ENCODE measurements at regions not wholly inside any gene's neighbourhood (a gene's known extent, or its start where the extent isn't known, plus 50 kb on each side); places are given as distances from the start of the nearest gene placed in this dataset.

DNA sequence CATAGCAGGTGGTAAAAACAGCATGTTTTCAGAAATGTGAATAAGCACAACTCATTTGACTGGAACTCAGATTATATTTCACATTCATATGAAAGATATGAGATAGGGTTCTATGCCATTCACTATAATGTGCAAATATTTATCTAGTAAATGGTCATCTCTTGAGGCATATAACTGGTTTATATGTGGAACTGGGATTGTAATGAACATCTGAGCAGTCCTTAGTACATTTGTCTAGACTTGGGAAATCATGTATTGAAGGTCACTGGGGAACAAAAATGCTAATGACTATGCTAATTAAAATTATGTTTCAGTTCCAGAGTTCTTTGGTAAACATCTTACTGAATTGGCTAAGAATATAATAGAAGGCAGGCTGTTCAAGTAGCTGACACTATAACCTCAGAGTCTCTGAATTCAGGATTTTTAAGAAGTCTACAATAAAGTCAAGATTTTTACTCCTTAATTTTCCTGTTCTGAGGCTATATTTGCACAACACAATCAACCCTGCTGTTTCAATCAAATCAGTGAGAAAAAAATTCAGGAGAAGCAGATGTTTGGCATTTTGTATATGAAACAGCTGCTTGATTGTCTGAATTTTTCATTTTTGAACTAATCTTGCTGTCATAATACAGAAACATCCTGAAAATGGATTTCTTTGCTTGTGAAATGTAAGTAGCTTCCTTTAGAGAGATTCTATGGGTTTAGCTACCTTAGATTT, 244.8 kb upstream of the RGS18 start:
- DNase-seq, result peak; percentile 39 to 51

DNA sequence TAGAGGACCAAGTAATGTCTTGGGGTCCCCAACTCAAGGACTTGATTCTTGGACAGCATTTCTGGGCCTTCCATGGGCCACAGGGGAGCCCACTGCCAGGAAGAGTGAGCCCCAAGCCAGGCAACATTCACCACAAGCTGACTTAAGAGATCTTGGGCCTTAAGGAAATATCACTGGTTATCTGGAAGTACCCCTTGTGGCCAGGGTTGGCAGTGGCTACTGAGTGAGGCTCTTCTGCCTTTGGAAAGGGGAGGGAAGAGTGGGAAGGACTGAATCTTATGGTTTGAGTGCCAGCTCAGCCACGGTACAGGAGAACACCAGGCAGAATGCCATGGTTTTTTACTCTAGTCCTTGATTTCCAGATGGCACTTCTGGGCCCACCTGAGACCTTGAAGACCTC, 228.9 kb upstream of the RGS18 start:
- no peak for DNase-seq

DNA sequence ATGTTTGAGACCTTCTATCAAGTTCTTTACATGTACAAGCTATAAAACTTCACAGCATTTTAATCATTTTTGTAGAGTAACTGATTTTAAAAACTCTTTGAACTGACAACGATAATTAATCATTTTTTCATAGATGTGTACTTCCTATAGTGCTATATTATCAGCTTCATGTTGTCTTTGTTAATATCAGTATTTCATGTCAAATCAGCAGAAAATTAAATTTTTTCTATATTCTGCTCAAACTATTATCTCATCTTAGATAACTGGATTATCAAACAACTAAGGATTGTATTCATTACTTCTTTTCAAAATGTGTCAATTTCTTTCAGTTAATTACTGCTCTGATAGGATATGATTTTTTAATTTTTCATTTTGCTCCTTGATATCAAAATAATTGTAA, 214.6 kb upstream of the RGS18 start:
- DNase-seq, result no peak

DNA sequence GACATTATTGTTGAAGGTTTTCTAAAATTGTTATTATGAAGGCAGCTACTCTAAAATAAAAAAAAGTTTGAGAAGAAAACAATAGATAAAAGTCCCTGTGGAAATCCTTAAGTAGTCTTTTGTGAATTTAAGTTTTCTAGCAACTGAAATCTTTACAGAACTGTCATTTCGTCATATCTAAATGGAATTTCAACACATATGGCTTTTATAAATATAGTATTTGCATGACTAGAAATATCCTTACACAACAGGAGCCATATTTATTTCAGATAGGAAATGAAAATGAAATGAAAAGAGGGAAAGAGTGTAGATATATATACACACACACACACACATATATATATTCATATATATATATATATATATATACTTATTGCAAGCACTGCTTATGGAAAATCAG, 204.7 kb upstream of the RGS18 start:
- DNase-seq, result no peak

DNA sequence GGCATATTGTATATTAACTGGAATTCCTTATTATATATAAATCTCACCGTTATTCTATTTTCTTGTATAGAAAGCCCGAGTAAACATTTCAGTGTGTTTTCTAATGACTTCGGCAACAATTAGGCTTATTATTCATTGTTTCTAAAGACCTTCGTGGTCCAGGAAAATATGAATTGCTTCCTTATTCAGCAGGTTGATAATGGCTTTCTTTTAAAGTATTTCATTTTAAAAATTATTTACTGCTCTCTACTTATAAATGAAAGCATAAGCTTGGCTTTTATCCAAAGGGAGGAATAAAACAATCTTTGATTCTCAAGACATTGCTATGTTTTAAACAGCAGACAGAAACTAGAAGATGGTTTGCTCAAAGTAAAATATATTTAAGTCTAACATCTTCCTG, 198.4 kb upstream of the RGS18 start:
- DNase-seq, result no peak

DNA sequence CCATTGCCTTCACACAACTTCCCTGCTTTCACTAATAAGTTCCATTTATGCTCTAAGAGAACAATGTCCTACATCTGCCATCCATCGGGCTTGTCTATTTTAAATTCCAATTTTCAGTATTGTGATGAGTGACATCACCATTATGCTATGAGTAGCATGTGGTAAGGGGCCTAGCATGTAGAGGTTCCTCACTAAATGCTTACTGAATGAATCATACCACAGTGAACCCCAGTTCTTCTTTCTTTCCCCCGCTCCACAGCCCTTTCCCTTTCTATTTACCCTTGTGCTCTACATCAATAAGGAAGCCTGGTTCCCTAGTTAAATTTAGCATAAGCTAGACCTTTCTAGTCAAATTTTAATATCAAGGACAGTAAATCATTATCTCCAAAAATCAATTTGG, 195.0 kb upstream of the RGS18 start:
- no peak for DNase-seq

DNA sequence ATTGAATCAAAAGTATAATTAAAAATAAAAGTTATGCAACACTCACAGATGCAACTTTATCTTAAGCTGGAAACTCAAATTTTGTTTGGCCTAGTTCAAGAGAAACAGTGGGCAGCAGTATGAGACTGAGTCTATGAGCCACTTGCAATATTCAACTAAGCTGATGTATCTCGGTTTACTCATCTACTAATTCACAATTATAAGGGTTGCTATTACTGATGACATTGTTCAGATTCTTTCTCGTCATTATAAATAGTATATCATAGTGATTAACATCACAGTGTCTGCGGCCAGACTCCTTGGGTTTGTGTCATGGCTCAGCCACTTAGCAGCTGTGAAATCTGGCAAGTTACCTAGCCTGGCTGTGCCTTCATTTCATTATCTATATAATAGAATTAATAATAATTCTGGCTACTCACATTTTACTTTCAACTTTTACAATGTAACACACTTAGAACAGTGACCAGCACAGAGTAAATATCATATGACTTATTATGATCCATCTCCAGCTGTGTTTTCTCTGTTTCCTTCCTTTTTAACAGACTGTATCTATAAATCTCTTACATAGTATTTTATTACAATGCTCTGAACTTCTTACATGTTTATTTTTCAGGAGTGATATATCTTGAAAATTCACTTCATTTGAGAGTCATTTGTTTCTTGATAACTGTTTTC, 194.3 kb upstream of the RGS18 start:
- no peak for DNase-seq

DNA sequence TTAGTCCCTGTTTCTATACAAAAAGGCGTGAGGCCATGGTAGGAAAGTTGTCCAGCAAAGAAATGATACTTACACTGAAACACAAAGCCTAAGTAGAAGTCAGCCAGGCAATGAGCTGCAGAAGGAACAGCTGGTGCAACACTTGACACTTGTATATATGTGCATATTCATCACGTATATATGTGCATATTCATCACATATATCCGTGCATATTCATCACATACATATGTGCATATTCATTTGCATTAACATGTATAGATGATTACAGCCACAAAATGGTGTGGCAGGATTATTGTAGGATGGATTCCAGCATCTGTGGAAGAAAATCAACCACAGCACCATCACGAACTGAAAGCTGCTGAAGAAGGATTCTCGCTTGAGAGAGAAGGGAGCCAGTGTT, 189.0 kb upstream of the RGS18 start:
- DNase-seq, result no peak

DNA sequence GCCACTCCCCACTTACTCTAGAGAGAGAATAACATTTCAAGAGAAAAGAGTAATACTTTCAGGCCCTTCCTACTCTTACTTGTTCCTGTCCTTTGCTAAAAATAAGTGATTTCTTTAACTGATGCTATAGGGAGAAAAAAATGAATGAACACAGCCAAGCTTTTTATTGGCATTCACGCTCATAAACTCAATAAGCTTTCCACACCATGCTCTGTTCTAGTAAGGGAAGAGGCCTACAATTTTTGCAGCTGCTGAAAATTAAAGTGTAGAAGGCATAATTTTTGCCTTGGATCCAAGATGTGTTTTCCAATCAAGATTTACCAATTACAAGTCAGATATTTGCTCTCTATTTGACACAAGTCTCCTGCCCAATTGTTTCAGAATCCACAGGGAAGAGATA, 188.1 kb upstream of the RGS18 start:
- no peak for DNase-seq

DNA sequence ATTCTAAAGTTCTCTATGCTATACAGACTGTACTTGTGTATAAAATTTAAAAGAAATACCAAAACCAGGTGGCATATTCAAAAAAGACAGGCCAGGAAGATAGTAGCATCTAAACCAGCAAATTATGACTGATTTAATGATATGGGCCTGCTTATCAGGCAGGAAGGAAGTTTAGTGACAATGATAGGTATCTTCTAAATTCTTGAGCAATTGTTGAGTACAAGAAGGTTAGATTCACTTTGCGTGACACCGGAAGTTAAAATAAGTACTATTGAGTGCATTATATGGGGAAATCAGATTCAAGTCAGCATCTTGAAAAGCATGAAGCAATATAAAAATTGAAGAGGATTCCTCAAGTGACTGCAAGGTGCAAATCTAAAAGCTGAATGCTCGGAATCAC, 186.8 kb upstream of the RGS18 start:
- DNase-seq, result no peak

DNA sequence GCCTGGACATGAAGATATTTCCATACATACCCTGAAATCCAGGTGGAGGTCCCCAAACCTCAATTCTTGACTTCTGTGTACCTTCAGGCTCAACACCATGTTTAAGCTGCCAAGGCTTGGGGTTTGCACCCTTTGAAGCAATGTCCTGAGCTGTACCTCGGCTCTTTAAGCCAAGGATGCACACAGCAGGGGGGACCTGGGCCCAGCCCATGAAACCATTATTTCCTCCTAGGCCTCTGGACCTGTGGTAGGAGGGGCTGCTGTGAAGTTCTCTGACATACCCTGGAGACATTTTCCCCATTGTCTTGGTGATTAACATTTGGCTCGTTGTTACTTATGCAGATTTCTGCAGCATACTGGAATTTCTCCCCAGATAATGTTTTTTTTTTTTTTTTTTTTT, 184.3 kb upstream of the RGS18 start:
- DNase-seq, result no peak

DNA sequence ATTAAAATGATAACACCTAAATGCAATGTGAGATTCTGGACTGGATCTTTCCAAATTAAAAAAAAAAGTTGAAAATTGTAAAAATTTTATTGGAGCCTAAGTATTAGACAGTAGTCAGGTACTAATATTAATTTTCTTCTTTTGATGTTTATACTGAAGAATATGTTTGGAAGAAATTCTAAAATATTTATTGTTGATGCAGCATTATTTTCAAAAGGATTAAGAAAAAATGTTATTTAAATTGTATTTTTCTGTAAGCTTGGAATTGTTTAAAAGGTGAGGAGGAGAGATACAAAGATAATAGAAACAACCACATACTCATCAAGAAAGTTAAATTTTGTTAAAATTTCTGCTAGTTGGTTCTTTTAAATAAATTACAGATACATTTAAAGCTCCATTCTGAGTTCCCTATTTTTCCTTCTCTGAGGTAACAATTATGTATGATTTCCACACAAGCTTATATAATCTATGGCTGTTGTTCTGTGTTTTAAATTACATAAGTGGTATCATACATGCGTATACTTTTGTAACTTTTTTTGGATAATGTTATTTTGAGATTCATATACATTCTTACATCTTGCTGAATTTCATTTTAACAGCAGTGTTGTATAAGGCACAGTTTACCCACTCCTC, 180.3 kb upstream of the RGS18 start:
- DNase-seq, result no peak

DNA sequence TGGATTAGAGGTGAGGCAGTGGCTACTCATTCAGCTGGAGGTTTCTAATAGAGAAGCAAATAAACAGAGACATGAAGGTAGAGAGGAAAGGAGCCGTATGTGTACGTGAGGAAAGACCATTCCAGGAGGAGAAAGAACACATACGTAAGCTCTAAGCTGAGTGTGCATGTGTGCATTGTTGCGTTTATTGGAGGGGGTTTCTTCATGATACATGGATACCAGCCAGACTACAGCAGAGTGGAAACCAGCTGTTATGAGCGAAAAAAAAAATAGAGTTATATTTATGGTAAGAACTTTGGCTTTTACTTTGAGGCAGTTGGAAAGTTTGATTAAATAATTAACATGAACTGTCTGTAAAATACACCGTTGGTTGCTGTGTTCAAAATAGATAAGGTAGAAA, 173.4 kb upstream of the RGS18 start:
- no peak for DNase-seq

DNA sequence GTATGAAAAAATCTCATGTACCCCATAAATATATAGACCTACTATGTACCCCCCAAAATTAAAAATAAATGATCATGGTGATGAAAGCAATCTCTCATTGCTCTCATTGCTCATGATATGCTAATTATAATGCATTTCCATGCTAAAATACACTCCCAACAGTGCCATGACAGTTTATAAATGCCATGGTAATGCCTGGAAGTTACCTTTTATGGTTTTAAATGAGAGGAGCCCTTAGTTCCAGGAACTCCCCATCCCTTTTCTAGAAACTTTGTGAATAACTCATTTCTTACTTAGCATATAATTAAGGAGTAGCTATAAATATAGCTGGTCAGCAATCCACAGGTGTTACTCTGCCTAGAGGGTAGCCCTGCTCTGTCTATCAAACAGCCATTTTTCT, 166.1 kb upstream of the RGS18 start:
- no peak for DNase-seq

DNA sequence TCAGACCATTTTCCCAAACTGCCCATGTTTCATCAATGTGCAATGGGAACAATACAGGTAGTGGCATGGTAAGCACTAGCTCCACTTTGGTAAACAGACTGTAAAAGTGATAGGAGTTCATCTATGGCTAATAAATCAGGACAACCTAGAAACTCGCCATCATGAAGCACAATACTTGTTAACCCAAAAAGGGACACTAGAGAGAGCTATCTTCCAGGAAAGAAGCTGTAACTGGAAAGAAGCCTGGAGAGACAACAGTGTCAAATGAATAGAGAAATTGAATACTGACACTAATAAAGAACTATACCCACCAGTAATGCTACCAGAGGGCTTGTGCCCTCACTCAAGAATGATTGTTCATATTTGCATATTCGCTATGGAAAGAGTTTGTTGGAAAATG, 164.7 kb upstream of the RGS18 start:
- DNase-seq, result peak; percentile 2 to 14

DNA sequence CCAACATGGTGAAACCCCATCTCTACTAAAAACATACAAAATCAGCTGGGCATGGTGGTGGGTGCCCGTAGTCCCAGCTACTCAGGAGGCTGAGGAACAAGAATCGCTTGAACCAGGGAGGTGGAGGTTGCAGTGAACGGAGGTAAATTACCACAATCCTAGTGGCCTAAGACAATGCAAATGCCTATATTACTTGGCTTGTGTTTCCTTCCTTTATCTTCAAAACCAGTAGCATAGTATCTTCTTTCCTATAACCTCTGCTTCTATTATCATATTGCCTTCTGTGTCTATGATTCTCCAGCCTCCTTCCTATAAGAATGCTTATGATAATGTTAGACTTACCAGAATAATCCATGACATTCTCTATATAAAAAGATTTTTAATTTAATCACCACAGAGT, 156.2 kb upstream of the RGS18 start:
- no peak for DNase-seq

DNA sequence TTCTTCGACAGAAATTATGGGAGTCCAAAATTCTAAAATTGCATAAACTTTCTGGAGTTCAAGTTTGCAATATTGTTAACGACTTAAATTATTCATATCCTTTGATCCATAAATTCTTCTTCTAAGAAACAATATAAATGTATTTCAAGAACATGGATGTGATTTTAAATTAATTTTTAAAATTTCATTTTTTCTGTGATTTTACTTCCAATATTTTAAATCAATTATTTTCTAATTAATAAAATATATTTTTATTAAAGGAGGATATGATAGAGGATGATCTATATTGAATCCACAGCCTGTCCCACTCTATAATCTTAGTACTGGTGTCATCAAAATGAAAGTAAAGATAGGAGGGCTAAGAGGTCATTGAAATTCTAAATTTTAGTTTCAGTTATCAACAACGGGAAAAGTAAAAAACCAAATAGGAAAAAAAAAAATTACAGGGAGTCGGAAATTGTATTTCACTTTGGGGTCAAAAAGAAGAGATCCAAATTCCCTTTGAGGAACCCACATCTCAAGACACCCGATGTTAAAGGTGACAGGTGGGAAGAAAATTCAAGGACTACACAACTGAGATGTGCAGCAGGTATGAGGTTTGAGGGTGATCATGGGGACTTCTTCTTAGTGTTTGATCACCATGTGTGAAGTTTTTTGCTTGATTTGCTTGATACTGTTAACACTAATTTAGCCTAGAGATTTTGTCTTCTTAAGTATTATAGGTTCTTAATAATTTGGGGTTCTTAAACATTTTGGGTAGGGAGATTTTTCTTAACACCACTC, 154.8 kb upstream of the RGS18 start:
- DNase-seq, result no peak

DNA sequence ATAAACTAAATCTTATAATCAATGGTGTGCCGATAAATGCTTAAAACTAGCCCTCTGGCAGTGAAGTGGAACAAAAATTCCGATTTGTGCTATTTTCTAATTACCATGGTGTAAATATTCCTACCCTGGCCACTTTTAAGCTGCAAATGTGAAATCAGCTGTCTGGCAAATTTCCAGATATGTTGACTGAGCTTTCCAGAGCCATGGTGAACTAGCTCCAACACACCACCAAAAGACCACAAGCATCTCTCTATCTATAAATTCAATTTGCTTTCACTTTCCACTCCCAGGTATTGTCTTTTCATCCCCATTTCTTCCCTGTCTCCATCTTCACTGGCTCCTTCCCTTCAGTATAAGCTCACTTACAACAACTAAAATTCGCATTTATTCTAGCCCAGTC, 152.3 kb upstream of the RGS18 start:
- no peak for DNase-seq

DNA sequence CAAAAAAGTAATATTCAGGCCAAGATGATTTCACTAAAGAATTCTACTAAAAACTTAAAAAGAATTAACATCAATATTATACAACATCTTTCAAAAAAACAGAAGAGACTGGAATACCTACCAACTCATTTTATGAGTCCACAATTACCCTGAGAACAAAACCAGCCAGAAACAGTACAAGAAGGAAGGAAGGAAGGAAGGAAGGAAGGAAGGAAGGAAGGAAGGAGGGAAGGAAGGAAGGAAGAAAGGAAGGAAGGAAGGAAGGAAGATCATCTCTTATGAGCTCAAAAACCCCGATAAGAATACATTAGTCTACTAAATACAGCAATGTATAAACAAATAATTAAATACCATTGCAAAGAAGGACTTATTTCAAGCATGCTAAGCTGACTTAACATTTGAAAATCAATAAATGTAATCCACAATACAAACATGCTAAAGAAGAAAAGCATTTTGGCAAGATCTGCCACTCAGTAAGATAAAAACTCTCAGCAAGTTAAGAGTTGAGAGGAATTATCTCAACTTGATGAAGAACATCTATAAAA, 149.9 kb upstream of the RGS18 start:
- DNase-seq, result no peak

DNA sequence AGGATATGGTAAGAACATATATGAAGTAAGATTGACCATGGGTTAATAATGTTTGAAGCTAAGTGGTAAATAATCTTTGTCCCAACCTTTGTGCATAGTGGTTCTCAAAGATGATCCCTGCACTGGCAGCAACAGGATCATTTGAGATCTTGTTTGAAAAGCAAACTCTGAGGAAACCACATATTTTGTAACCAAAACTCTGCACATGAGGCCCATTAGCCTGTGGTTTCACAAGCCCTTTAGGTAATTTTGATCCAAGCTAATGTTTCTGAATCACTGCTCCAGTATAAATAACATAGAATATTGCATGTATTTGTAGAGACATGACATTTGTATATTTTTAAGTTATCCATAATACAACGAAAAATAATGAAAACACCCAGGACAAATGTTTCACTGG, 147.9 kb upstream of the RGS18 start:
- DNase-seq, result no peak

DNA sequence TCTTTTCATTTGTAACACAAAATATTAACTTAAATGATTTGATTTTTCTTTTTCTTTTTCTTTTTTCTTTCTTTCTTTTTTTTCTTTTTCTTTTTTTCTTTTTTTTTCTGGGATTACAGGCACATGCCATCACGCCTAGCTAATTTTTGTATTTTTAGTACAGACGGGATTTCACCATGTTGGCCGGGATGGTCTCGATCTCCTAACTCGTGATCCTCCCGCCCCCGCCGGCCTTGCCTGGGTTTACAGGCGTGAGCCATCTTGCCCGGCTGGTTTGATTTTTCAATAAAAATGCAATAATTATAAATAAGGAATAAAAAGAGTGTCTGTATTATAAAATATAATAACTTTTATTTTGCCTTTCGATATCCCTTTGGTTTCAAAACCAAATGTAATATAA, 146.7 kb upstream of the RGS18 start:
- DNase-seq, result no peak

DNA sequence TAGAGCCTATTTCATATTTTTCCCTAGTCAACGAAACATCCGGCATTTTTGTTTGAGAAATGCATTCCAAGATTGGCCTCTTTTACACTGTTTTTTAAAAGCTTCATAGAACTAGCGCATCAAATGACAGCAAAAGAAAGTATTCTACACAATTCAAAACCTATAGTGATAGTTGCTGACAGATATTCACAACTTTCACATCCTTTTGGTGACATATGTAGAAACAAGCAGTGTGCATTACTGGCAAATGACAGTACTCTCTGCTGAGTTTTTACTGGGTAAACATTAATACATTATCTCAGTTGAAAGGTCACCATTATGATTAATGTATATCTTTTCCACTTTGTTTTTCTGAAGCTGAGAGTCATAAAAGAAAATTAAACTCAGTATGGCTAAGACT, 135.4 kb upstream of the RGS18 start:
- DNase-seq, result no peak

DNA sequence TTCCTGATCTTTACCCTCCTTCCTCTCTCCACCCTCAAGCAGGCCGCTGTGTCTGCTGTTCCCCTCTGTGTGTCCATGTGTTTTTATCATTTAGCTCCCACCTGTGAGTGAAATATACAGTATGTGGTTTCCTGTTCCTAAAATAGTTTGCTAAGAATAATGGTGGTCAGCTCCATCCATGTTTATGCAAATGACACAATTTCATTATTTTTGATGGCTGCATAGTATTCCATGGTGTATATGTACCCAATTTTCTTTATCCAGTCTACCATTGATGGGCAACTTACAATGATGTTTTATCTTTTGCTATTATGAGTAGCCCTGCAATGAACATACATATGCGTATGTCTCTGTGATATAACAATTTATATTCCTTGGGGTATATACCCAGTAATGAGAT, 133.4 kb upstream of the RGS18 start:
- DNase-seq, result no peak

DNA sequence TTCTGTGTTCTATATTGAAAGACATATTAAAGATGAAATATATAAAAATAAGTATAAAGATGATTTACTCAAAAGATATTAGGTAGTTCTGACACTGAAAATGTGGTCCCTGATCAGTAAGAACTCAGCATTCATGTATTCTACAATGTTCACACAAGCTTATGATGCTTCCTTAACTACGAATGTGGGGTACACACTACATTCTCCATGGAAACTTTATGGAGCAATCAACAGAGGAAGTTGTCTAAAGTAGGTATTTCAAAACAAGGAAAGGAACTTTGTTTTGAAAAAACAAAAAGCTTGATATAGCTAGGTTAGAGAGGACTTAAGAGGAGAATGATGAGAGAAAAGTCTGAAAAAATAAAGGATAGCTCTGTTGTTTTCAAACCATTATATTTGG, 119.7 kb upstream of the RGS18 start:
- no peak for DNase-seq
